ENCODE measurements at regions not wholly inside any gene's neighbourhood (a gene's known extent, or its start where the extent isn't known, plus 50 kb on each side); places are given as distances from the start of the nearest gene placed in this dataset.

DNA sequence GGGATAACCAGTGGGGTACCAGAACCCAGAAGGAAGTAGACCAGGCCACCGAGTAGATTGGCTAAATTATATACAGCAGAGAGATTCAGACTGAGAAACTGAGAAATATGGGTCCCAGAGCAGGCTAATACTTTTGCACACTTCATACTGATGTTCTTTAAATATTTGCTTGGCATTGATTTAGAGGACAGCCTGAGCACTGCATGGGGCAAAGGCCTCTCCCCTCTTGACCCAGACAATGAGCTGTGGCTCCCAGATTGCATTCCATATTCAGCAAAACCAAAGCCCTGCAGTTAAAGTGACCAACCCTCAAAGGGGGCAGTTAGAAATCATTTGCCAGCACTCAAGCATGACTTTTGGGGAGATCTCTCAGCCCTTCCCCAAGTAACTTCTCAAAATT lies 279.2 kb downstream of the SUDS3 start (continued):
- TF ChIP-seq, protein P1, sequence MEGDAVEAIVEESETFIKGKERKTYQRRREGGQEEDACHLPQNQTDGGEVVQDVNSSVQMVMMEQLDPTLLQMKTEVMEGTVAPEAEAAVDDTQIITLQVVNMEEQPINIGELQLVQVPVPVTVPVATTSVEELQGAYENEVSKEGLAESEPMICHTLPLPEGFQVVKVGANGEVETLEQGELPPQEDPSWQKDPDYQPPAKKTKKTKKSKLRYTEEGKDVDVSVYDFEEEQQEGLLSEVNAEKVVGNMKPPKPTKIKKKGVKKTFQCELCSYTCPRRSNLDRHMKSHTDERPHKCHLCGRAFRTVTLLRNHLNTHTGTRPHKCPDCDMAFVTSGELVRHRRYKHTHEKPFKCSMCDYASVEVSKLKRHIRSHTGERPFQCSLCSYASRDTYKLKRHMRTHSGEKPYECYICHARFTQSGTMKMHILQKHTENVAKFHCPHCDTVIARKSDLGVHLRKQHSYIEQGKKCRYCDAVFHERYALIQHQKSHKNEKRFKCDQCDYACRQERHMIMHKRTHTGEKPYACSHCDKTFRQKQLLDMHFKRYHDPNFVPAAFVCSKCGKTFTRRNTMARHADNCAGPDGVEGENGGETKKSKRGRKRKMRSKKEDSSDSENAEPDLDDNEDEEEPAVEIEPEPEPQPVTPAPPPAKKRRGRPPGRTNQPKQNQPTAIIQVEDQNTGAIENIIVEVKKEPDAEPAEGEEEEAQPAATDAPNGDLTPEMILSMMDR (IDR thresholded peaks at IDR 0.05; ENCODE audit: low read depth, low read length, missing input control), result no peak
- TF ChIP-seq HNF4A (conservative IDR thresholded peaks at IDR 0.05) (peak; percentile 90 to 96), GABPA (IDR thresholded peaks at IDR 0.05 in 1 of 2, conservative IDR thresholded peaks at IDR 0.05 in 1 of 2) (no peak), HNF4G (IDR thresholded peaks at IDR 0.05) (peak; percentile 49), NR2F2 (IDR thresholded peaks at IDR 0.05) (peak; percentile 76)

DNA sequence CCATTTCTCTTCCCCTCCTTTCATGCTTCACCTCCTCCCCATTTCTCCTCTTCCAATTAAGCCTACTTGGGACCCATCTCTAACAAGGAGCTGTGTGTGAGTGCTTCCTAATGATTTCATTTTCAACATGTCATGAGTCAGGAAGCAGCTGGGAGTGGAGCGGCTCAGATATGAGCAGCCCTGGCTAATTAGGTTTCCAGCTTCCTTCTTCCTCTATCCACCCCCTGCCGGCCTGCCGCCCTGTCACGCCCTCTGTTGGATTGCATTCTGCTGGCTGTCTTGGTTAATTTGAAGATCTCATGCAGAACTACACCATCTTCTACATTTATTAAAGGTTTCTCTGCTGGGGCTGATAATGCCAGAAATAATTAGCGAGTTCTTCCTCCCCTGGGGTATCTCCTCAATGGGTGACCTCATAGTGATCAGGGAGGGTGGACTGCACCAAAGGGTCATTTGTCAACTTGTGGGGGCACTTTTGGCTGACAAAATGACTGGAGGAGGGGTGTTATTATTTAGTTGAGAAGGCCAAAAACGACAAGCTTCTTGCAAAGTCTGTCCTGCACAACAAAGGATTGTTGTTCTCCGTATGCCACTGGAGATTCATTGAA lies 300.9 kb upstream of the SRRM4 start:
- Histone ChIP-seq H3K9me3 (ENCODE audit: control insufficient read depth in 4 of 4, low read length in 3 of 4) (peaks cover 0 to 3% (median 0%) of the 10 kb centered on the region in 4 donors), H3K4me3 (ENCODE audit: low read depth in 1 of 3, low read length in 3 of 3) (no peak overlapping the region), H3K36me3 (ENCODE audit: control insufficient read depth in 4 of 4, insufficient read depth in 3 of 4, low read depth in 1 of 4, low read length in 3 of 4) (no peaks in the 10 kb centered on the region), H3K27ac (ENCODE audit: low read depth in 1 of 2, low read length in 2 of 2) (no peak overlapping the region), H3K9ac (ENCODE audit: low read depth in 1 of 2, low read length in 2 of 2) (no peak overlapping the region), H3K4me1 (ENCODE audit: control insufficient read depth in 4 of 4, insufficient read depth in 4 of 4, low read length in 3 of 4) (no peaks in the 10 kb centered on the region), H3K27me3 (ENCODE audit: control insufficient read depth in 4 of 4, insufficient read depth in 4 of 4, low read length in 3 of 4) (no peaks in the 10 kb centered on the region)
- WGBS, result 37% methylated on average over 7 of the region's 7 CpGs
- no peak for DNase-seq (ENCODE audit: low spot score)
- TF ChIP-seq FOXA1 (IDR thresholded peaks at IDR 0.05) (no peak), RAD21 (IDR thresholded peaks at IDR 0.05) (no peak), TAF1 (conservative IDR thresholded peaks at IDR 0.05) (no peak), RXRA (IDR thresholded peaks at IDR 0.05) (no peak), SP1 (IDR thresholded peaks at IDR 0.05) (no peak), EGR1 (IDR thresholded peaks at IDR 0.05; ENCODE audit: low read depth in 2 of 2) (no peak), HNF4G (IDR thresholded peaks at IDR 0.05) (no peak), YY1 (IDR thresholded peaks at IDR 0.05) (no peak), HNF4A (conservative IDR thresholded peaks at IDR 0.05) (no peak), GABPA (IDR thresholded peaks at IDR 0.05 in 1 of 2, conservative IDR thresholded peaks at IDR 0.05 in 1 of 2) (no peak), FOXA2 (IDR thresholded peaks at IDR 0.05) (no peak), JUND (IDR thresholded peaks at IDR 0.05) (no peak)
- TF ChIP-seq, protein P2, sequence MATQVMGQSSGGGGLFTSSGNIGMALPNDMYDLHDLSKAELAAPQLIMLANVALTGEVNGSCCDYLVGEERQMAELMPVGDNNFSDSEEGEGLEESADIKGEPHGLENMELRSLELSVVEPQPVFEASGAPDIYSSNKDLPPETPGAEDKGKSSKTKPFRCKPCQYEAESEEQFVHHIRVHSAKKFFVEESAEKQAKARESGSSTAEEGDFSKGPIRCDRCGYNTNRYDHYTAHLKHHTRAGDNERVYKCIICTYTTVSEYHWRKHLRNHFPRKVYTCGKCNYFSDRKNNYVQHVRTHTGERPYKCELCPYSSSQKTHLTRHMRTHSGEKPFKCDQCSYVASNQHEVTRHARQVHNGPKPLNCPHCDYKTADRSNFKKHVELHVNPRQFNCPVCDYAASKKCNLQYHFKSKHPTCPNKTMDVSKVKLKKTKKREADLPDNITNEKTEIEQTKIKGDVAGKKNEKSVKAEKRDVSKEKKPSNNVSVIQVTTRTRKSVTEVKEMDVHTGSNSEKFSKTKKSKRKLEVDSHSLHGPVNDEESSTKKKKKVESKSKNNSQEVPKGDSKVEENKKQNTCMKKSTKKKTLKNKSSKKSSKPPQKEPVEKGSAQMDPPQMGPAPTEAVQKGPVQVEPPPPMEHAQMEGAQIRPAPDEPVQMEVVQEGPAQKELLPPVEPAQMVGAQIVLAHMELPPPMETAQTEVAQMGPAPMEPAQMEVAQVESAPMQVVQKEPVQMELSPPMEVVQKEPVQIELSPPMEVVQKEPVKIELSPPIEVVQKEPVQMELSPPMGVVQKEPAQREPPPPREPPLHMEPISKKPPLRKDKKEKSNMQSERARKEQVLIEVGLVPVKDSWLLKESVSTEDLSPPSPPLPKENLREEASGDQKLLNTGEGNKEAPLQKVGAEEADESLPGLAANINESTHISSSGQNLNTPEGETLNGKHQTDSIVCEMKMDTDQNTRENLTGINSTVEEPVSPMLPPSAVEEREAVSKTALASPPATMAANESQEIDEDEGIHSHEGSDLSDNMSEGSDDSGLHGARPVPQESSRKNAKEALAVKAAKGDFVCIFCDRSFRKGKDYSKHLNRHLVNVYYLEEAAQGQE (IDR thresholded peaks at IDR 0.05), result no peak
- TF ChIP-seq, protein P1 (IDR thresholded peaks at IDR 0.05; ENCODE audit: low read depth, low read length, missing input control), result no peak
- TF ChIP-seq, protein P3, sequence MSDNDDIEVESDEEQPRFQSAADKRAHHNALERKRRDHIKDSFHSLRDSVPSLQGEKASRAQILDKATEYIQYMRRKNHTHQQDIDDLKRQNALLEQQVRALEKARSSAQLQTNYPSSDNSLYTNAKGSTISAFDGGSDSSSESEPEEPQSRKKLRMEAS (IDR thresholded peaks at IDR 0.05), result no peak
- TF ChIP-seq, protein P4, sequence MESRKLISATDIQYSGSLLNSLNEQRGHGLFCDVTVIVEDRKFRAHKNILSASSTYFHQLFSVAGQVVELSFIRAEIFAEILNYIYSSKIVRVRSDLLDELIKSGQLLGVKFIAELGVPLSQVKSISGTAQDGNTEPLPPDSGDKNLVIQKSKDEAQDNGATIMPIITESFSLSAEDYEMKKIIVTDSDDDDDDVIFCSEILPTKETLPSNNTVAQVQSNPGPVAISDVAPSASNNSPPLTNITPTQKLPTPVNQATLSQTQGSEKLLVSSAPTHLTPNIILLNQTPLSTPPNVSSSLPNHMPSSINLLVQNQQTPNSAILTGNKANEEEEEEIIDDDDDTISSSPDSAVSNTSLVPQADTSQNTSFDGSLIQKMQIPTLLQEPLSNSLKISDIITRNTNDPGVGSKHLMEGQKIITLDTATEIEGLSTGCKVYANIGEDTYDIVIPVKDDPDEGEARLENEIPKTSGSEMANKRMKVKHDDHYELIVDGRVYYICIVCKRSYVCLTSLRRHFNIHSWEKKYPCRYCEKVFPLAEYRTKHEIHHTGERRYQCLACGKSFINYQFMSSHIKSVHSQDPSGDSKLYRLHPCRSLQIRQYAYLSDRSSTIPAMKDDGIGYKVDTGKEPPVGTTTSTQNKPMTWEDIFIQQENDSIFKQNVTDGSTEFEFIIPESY (IDR thresholded peaks at IDR 0.05), result no peak
